ENCODE measurements at regions not wholly inside any gene's neighbourhood (a gene's known extent, or its start where the extent isn't known, plus 50 kb on each side); places are given as distances from the start of the nearest gene placed in this dataset.

DNA sequence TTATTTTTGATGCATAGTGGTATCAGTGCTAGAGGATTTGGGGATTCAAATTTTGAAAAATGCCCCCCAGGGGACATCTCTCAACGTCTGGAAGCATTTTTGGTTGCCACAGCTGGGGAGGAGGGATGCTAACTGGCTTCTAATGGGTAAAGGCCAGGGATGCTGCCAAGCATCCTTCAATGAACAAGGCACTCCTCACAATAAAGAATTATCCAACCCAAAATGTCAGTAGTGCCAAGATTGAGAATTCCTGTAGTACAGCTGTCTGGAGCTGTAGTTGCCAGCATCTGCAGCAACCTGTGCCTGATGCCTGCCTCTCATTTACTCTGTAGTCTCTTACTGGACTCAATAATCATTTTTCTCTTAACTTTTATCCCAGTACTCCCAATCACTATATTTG lies 53.5 kb downstream of the SEPTIN7 start:
- TF ChIP-seq CTCF (IDR thresholded peaks at IDR 0.05) = no peak

DNA sequence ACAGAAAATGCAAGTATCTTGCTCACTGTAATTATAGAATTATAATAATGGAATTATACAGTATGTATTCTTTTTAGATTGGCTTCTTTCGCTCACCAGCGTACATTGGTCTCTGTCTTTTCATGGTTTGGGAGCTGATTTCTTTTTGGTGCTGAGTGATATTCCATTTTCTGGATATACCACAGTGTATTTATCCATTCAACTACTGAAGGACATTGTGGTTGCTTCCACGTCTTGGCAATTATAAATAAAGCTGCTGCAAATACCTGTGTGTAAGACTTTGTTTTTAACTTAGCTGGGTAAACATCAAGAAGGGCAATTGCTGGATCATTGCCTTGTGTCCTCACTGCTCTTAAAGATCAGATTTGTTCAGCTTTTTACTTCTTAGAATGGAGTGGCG lies 55.3 kb downstream of the SEPTIN7 start:
- no peak for TF ChIP-seq CTCF (IDR thresholded peaks at IDR 0.05)

- no peak for TF ChIP-seq CTCF (IDR thresholded peaks at IDR 0.05)
Measured at GRCh38 chr7:35860664-35861063, 59.8 kb downstream of the SEPTIN7 start.

GRCh38 chr7:35865287-35865686 lies 64.4 kb downstream of the SEPTIN7 start:
- no peak for TF ChIP-seq CTCF (IDR thresholded peaks at IDR 0.05)

DNA sequence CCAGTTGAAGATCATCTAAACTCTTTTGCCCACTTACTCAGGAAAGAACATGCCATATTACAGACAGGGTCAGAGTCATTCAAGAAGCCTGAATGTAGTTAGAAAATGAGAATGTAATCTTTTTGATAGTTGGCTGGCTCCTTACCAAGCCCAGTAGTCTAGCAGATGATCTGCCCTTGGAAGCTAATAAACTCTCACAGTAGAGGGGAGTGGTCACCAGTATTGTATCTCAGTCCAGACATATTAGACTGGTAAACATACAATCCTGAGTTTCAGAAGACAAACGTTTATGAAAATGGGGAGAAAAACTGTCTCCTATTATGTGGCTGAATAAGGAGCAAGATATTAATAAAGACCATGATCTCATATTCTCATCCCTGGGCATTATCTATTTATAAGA lies 65.3 kb downstream of the SEPTIN7 start:
- no peak for TF ChIP-seq CTCF (IDR thresholded peaks at IDR 0.05)

DNA sequence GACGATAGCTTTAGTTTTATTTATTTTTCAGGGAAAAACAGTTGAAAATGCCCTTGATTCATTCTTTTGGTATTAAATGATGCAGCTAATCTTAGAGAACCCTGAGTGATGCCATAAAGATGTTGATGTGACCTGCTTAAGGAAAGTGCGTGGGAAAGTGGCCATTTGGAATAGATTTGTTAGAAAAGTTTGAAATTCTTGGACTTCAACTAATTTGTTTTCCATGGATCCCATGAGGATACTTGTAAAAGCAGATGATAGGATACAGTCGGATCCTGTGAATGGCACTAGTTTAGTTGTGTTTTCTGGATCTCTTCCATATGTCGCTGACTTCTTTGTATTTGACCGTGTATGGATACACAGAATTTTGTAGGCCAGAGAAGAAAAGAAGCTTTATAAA lies 69.0 kb downstream of the SEPTIN7 start:
- TF ChIP-seq CTCF (IDR thresholded peaks at IDR 0.05) = no peak

DNA sequence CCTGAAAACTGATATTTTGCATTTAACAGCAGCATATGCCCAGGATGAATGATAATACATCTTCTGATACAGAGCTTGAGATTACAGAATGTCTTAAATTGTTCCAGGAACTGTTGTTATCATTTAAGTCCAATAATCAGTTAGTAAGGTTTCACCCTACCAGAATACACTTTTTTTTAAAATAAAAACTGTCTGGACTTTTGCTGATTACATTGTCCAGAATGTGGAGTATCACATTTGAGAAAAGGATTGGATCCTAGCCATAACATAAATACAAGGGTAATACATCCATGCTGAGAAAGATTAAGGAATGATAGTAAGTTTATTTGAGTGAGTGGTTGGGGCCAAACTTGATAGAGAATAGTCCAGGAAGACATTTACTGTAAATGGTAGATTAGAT lies 71.0 kb downstream of the SEPTIN7 start:
- TF ChIP-seq CTCF (IDR thresholded peaks at IDR 0.05) = no peak

DNA sequence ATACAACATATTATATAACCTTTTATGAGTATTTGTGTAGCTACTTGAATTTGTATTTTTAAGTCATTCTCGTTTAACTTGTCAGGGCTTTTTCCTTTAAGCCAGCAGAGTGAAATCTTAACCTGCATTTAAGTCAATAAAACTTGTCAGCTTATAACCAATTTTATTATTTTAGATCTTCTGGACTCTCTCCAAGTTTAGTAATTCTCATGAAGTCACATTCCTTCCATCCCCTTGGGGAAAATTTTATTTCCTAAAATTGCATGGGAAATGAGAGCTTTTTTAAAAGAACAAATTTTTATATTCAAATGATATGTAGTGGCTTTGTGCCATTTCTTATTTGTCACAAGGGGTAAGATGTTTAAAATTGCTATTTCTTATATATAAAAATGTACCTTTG lies 74.0 kb downstream of the SEPTIN7 start:
- TF ChIP-seq CTCF (IDR thresholded peaks at IDR 0.05) = no peak

Data from LNCAP (cell line).